Ovary (tissue), 3 donors: ENCODE measurements at regions not wholly inside any gene's neighbourhood (a gene's known extent, or its start where the extent isn't known, plus 50 kb on each side); places are given as distances from the start of the nearest gene placed in this dataset.

Experiments
- CTCF ChIP-seq, 3 donors: fragments of 450-650 bp in 2 of 3; fragments of 200-600 bp in 1 of 3; IDR thresholded peaks; one replicate each; pipeline versions ENCODE4 v1.5.1 to v1.8.0; 2016 to 2022; ENCODE audit warnings: antibody characterized with exemption in 3 of 3, mild to moderate bottlenecking in 1 of 3
- EP300 ChIP-seq: sonication (generic); formaldehyde crosslinking; IDR thresholded peaks from one replicate; pipeline ENCODE4 v1.6.1; 2017; ENCODE audit warnings: antibody characterized with exemption
- POLR2A ChIP-seq: fragments of 450-650 bp; IDR thresholded peaks from one replicate; pipeline ENCODE4 v1.6.1; 2017; ENCODE audit warnings: antibody characterized with exemption, mild to moderate bottlenecking, moderate library complexity
- donor health status: DM: no; HTN: no; CAD: no.

- TF ChIP-seq CTCF (IDR thresholded peaks at IDR 0.05) (no peak), POLR2A (no peak), EP300 (no peak)
These were observed 1087.1 kb upstream of the LRRN3 start for GRCh38 chr7:110003827-110004226.
